C4-2B (cell line): ENCODE measurements at regions not wholly inside any gene's neighbourhood (a gene's known extent, or its start where the extent isn't known, plus 50 kb on each side); places are given as distances from the start of the nearest gene placed in this dataset.

Source experiments
- CTCF ChIP-seq: fragments of 450-650 bp; conservative IDR thresholded peaks from 2 replicates; pipeline ENCODE4 v1.5.1; 2017; ENCODE audit warnings: mild to moderate bottlenecking
- ZFX ChIP-seq: fragments of 450-650 bp; IDR thresholded peaks from 2 replicates; pipeline ENCODE4 v1.6.1; 2017

GRCh38 chr4:14092741-14093140 is 465.2 kb upstream of the BOD1L1 start:
- TF ChIP-seq CTCF (no peak), ZFX (no peak)
